Breast epithelium (tissue), 3 donors: ENCODE measurements at regions not wholly inside any gene's neighbourhood (a gene's known extent, or its start where the extent isn't known, plus 50 kb on each side); places are given as distances from the start of the nearest gene placed in this dataset.

Experiments used
- POLR2A ChIP-seq: fragments of 450-650 bp; IDR thresholded peaks from one replicate; pipeline ENCODE4 v1.6.1; 2016; ENCODE audit warnings: antibody characterized with exemption, mild to moderate bottlenecking, moderate library complexity
- POLR2AphosphoS5 ChIP-seq, 3 donors: sonication (generic); formaldehyde crosslinking; IDR thresholded peaks; one replicate each; pipeline ENCODE4 v1.6.1; 2017; ENCODE audit warnings: antibody characterized with exemption in 3 of 3
- TF ChIP-seq, protein P1 (sequence below), 3 donors: fragments of 450-650 bp; IDR thresholded peaks; one replicate each; pipeline ENCODE4 v1.5.1; 2016 to 2017; ENCODE audit warnings: antibody characterized with exemption in 3 of 3, mild to moderate bottlenecking in 3 of 3, moderate library complexity in 3 of 3

GRCh38 chr13:81480634-81481033 lies 1139.7 kb upstream of the SPRY2 start:
- TF ChIP-seq, protein P1, sequence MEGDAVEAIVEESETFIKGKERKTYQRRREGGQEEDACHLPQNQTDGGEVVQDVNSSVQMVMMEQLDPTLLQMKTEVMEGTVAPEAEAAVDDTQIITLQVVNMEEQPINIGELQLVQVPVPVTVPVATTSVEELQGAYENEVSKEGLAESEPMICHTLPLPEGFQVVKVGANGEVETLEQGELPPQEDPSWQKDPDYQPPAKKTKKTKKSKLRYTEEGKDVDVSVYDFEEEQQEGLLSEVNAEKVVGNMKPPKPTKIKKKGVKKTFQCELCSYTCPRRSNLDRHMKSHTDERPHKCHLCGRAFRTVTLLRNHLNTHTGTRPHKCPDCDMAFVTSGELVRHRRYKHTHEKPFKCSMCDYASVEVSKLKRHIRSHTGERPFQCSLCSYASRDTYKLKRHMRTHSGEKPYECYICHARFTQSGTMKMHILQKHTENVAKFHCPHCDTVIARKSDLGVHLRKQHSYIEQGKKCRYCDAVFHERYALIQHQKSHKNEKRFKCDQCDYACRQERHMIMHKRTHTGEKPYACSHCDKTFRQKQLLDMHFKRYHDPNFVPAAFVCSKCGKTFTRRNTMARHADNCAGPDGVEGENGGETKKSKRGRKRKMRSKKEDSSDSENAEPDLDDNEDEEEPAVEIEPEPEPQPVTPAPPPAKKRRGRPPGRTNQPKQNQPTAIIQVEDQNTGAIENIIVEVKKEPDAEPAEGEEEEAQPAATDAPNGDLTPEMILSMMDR (IDR thresholded peaks at IDR 0.05), result no peak
- TF ChIP-seq POLR2A, result no peak
- no peak for TF ChIP-seq POLR2AphosphoS5 (IDR thresholded peaks at IDR 0.05)
